H7 (cell line): ENCODE measurements at regions not wholly inside any gene's neighbourhood (a gene's known extent, or its start where the extent isn't known, plus 50 kb on each side); places are given as distances from the start of the nearest gene placed in this dataset.

Experiments
- DNase-seq: peaks from one replicate; pipeline ENCODE4 v3.0.0; 2012
- H3K27me3 ChIP-seq: 2 replicates; pipeline ENCODE4 v1.6.0; 2011; ENCODE audit warnings: mild to moderate bottlenecking, low read length; ENCODE audit not compliant: control insufficient read depth, insufficient read depth
- H3K36me3 ChIP-seq: replicated peaks from 2 replicates; pipeline ENCODE4 v1.5.1; 2011; ENCODE audit warnings: low read length; ENCODE audit not compliant: control insufficient read depth, insufficient read depth
- H3K4me3 ChIP-seq: 2 replicates; pipeline ENCODE4 v1.5.1; 2011; ENCODE audit warnings: low read depth, mild to moderate bottlenecking, control low read depth, low read length, moderate library complexity; ENCODE audit not compliant: insufficient read depth

DNA sequence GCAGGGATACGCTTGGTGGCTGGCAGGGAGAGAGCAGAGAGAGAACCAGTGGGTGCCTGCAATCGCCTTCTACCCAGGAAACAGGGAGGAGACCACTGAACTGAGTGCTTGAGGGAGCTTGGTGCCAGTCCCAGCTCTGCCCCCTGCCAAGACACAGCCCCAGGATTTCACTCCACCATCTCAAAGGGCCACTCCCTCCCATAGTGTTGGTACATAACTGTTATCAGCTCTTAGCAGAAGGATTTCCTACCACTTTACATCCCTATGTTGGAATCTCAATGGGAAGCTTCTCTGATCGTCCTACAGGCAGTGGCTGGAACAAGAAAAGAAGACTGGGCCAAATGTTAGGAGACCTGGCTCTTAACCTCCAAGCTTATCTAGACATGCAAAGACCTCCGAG is 157.4 kb upstream of the FOXN3 start:
- Histone ChIP-seq H3K27me3 (no peaks in the 10 kb centered on the region), H3K36me3 (peaks cover 1% of the 10 kb centered on the region; the same call in 1 of the 2 replicates), H3K4me3 (no peak overlapping the region)
- no peak for DNase-seq

DNA sequence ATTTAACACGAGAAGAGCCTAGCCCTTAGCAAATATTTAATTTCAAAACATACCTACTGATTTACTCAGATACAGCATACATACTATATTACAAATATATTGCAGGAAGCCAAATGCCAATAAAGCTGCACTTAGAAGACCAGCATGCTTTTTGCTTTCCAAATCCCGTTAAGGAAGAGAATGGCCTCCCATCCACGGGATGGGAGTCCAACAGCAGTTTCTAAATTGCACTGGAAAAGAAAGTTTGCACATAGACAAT is 156.3 kb upstream of the FOXN3 start:
- no peak for DNase-seq
- peaks cover 1% of the 10 kb centered on the region; the same call in 1 of the 2 replicates for H3K36me3 ChIP-seq

DNA sequence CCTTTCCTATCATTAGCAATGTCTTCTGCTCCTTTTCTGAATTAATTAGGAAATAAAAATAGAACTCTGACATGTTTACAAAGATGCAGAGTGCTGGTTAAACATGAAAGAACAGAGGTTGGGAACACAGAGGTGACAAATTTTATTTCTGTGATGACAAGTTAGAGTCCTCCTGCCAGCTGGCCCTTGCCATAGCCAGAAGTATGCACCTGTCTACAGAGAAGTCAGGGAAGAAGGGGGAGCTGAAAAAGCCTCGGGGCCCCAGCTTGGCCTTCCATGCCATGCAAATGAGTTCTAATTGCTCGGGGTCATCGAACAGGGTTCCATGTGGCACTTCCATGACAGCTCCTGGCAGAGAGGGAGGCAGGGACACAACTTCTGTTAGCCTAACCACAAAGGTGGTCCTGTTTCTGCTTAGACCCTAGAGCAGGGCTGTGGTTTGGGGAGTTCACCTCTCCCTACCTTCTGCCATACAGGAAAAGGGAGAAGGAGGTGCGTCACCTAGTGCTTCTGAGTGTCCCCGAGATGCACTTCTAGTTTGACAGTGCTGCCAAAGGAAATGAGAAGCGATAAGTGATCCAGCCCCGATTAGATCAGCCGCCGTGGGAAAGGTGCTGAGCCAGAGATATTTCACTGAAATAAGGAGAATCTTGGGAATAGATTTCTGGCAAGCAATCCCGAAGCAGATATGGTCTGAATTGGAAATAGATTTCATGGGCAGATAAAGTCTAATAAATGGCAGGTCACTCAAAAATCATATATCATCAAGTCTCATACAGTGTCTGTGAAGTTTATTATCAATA is 155.8 kb upstream of the FOXN3 start:
- Histone ChIP-seq H3K4me3 (no peak overlapping the region), H3K27me3 (no peaks in the 10 kb centered on the region), H3K36me3 (peaks cover 1% of the 10 kb centered on the region; the same call in 1 of the 2 replicates)
- no peak for DNase-seq

More for the DNA sequence above, 156.3 kb upstream of the FOXN3 start:
- no peaks in the 10 kb centered on the region for H3K27me3 ChIP-seq
- H3K4me3 ChIP-seq: no peak overlapping the region

DNA sequence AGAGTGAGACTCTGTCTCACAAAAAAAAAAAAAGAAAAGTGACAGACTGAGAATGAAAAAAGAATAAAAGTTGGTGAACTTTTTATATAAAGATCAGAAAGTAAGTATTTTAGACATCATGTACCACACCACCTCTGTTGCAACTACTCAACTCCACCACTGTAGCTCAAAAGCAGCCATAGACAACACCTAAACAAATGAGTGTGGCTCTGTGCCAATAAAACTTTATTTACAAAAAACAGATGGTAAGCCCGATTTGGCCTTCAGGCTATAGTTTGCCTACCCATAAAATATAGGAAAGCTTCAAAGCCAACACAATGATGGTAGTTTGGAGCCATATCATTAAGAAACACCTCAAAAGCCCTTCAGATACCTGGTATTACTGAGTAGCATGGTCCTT is 154.5 kb upstream of the FOXN3 start:
- Histone ChIP-seq H3K36me3 (peaks cover 1% of the 10 kb centered on the region; the same call in 1 of the 2 replicates), H3K4me3 (no peak overlapping the region), H3K27me3 (no peaks in the 10 kb centered on the region)
- DNase-seq: no peak

DNA sequence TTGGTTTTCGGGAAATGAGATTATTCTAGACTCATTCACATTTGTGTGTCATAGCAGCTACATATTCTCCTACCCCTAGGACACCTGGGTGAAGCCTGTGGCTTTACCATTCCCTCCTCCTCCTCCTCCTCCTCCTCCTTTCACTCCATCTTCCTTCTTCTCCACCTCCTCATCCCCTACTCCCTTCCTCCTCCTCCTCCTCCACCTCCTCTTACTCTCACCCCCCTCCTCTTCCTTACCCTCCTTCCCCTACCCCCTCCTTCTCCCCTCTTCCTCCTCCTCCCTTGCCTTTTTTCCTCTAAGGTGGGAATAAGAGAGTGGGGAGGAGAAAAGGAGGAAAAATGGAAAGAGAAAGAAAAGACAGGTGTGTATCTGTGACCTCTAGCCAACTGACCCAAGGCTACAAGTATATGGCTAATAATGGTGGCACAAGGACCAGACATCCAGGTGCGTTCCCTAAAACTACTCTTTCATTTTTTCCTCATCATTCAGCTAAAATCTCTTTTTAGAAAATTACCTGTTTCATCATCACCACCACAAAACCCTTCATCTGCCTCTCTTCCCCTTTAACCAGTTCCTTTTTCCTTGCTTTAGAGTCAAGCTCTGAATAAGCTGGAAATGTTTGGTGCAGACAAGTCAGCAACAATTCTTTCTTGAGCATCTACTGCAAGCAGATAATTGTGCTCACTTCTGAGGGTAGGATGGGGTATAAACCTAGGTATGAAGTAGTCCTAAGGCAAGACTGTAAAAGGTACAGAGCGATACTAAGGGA is 149.8 kb upstream of the FOXN3 start:
- Histone ChIP-seq H3K4me3 (no peak overlapping the region), H3K36me3 (no peaks in the 10 kb centered on the region), H3K27me3 (no peaks in the 10 kb centered on the region)
- no peak for DNase-seq

DNA sequence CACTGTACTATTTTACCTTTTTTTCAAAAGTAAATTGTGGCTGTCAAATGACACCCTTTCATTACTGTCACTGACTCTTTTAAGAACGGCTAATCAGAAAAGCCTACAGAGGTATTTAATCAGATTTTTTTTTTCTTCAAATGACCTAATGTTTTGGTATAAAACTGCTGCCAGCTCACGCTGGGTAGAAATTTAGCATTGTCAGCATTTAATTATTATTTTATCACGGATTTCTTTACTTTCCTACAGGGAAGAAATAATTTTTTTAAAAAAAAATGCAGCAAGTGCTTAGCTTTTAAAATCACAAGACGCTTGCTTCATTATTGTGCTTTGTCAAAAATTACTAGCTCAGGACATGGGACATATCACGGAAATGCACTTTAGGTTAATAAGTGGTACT is 149.1 kb upstream of the FOXN3 start:
- no peak for DNase-seq
- H3K27me3 ChIP-seq: no peaks in the 10 kb centered on the region
- H3K4me3 ChIP-seq: no peak overlapping the region
- H3K36me3 ChIP-seq: no peaks in the 10 kb centered on the region; the same call in 1 of the 2 replicates

DNA sequence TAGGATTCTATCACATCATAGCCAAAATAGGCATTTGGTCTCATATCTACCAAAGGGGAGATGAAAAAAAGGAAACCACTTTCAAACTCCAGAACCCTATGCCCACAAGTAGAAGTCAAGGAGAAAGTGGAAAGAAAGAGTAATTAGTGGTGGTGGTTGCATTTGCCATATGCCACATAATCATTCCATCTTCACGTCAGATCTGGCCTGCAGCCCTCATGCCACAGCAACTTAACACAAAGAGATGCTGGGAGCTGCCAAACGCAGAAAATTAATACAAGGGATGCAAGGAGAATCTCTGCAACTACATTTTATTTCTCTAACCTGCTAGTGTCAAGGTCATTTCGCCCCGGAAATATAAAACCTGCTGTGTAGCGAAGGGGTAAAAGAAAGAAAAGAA is 148.6 kb upstream of the FOXN3 start:
- no peak for DNase-seq
- no peak overlapping the region for H3K4me3 ChIP-seq
- H3K36me3 ChIP-seq: no peaks in the 10 kb centered on the region; the same call in 1 of the 2 replicates
- no peaks in the 10 kb centered on the region for H3K27me3 ChIP-seq

DNA sequence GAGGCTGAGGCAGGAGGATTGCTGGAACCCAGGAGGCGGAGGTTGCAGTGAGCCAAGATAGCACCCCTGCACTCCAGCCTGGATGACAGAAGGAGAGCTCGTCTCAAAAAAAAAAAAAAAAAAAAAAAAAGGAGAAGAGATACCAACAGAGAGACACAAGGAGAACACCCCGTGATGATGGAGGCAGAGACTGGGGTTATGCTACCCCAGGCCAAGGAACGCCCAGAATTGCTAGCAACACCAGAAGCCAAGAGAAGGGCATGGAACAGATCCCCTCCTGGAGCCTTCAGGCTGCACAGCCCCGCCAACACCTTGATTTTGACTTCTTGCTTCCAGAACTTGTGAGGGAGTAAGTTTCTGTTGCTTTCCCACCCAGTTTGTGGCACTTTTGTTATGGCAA is 148.0 kb upstream of the FOXN3 start:
- Histone ChIP-seq H3K36me3 (no peaks in the 10 kb centered on the region; the same call in none of the 2 replicates), H3K27me3 (no peaks in the 10 kb centered on the region), H3K4me3 (no peak overlapping the region)
- no peak for DNase-seq

DNA sequence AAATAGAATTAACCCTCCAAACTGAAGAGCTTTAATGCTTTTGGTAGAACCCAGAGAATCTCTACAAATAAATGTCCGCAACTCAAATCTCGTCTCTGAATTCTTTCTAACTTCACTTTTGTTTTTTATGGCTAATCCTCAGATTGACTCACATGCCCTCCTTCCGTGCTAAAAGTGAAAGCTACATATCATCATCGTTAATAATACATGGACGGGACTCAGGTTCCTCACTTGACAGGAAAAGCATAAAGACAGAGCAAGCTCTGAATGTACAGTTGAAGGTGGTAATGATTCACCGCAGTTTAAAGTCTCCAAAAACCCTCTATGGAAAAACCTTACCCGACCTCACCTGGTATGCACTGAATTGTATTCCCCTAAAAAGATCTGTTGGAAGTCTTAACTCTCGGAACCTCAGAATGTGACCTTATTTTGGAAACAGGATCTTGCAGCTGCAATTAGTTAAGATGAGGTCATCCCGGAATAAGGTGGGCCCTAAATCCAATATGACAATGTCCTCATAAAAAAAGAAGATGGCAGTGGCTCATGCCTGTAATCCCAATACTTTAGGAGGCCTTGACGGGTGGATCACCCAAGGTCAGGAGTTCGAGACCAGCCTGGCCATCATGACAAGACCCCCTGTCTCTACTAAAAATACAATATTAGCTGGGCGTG is 147.4 kb upstream of the FOXN3 start:
- Histone ChIP-seq H3K27me3 (no peaks in the 10 kb centered on the region), H3K36me3 (no peaks in the 10 kb centered on the region; the same call in none of the 2 replicates), H3K4me3 (no peak overlapping the region)
- no peak for DNase-seq

DNA sequence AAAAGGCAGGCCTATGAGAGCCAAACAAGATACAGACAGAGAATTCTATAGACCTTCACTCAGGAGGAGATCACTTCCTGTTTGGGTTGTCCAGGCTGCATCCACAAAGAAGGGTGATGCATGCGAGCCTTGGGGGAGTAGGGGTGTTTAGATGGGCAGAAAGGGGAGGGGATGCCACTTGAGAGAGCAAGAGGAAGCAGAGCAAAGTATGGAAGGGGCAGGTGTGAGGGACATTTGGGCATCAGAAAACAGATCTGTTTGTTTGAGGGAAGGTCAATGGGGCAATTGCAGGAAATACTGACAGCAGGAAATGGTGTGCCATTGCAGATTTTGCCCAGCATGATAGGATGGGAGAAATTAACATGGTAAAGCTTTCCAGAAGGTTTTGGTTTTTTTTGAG is 146.4 kb upstream of the FOXN3 start:
- no peaks in the 10 kb centered on the region; the same call in none of the 2 replicates for H3K36me3 ChIP-seq
- H3K4me3 ChIP-seq: no peak overlapping the region
- no peak for DNase-seq
- no peaks in the 10 kb centered on the region for H3K27me3 ChIP-seq

DNA sequence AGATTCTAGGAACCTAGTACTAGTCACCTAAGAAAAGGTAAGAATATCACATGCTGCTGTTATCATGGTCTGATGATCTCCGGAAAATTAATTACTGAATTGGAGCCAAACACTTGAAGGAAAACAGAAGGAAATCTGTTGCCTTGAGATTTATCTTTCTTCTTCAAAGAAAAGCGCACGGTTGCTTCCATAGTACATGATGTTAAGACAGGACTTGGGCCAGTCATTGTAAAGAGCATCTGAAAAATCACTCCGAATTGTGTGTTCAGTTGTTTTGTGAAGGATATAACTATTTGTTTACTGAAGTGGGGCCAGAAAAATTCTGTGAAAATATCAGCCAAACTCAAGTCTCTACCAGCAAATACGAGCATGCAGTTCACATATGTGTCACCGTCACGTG is 134.9 kb upstream of the FOXN3 start:
- no peaks in the 10 kb centered on the region for H3K27me3 ChIP-seq
- DNase-seq: no peak
- no peak overlapping the region for H3K4me3 ChIP-seq
- H3K36me3 ChIP-seq: no peaks in the 10 kb centered on the region; the same call in 1 of the 2 replicates

DNA sequence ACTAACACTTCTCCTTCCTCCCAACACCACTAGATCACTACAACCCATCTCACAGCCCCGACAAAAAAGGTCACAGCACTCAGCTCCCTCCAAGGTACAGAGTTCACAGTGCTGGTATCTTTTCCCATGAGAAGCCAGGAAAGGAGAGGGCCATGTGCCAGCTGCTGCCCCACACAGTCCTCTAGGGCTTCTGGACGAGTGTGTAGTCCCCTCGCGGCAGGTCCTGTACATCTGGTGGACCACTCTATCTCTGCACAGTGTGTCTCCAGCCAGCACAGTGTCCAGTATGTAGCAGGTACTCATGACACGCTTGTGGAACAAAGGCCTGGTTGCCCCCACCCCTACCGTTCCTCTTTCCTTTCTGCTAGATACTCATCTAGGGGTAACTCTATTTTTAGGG is 134.4 kb upstream of the FOXN3 start:
- Histone ChIP-seq H3K36me3 (no peaks in the 10 kb centered on the region; the same call in 1 of the 2 replicates), H3K27me3 (no peaks in the 10 kb centered on the region), H3K4me3 (no peak overlapping the region)
- no peak for DNase-seq

DNA sequence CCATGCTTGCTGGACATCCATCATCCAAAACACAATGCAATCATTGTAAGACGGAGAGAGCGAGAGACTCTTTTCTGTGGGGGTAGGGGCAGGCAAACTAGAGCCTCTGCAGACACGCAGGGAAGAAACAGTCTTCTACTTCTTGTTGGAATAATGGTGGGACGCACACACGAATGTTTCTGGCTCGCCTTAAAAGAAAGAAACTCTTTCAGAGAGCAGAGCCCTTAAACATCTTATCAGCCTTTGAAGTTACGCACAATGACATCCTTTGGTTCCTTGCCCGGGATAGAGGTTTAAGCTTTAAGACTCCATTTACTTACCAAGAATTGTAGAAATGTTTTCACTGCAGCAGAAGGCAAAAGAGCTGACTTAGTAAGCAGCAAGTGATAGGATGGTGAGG is 133.8 kb upstream of the FOXN3 start:
- no peaks in the 10 kb centered on the region for H3K27me3 ChIP-seq
- H3K4me3 ChIP-seq: no peak overlapping the region
- DNase-seq: no peak
- no peaks in the 10 kb centered on the region; the same call in 1 of the 2 replicates for H3K36me3 ChIP-seq

DNA sequence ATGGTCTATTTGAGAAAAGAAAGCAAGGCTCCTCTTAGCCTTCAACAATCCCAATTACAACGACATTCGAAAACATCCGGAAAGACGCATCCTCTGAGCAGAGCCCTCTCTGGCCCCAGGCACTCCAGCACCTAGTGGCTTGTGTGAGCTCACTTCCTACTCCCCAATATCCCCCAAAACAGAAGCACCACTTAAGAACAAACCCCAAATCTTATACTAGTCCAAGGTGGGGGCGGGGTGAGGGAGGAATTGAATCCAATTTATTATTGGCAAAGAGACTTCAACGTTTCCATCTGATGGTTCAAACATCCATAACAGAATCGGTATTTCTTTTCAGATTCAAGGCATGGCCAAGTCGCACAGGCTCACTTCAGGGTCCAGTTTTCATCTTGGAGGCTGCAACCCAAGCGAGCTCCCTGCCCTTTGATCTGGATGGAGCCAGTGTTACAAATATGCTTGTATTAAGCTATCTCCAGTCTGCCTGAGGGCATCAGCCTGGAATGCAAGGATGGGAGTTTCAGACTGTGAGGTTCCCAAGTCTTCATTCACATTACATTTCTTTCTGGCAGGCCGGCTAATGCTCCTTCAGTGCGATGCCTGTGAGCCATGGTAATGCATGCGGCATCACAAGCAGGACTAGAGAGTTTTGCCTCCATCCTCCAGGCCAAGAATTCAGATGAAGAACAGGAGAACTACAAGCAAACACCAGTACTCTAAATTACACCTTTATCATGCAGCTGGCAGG is 132.5 kb upstream of the FOXN3 start:
- H3K36me3 ChIP-seq: no peaks in the 10 kb centered on the region; the same call in 1 of the 2 replicates
- no peaks in the 10 kb centered on the region for H3K27me3 ChIP-seq
- no peak overlapping the region for H3K4me3 ChIP-seq
- no peak for DNase-seq
